GM18505 (cell line): ENCODE measurements at regions not wholly inside any gene's neighbourhood (a gene's known extent, or its start where the extent isn't known, plus 50 kb on each side); places are given as distances from the start of the nearest gene placed in this dataset.

Experiments used
- ATAC-seq: cut with Tn5 transposase; IDR thresholded peaks from one replicate; pipeline ENCODE4 v1.9.1; 2021; ENCODE audit not compliant: unreplicated experiment
- POLR2A ChIP-seq: IDR thresholded peaks from 4 replicates; pipeline ENCODE4 v1.6.1; 2011; ENCODE audit warnings: borderline replicate concordance; ENCODE audit not compliant: insufficient read depth, insufficient read length; ENCODE audit errors: extremely low read depth

DNA sequence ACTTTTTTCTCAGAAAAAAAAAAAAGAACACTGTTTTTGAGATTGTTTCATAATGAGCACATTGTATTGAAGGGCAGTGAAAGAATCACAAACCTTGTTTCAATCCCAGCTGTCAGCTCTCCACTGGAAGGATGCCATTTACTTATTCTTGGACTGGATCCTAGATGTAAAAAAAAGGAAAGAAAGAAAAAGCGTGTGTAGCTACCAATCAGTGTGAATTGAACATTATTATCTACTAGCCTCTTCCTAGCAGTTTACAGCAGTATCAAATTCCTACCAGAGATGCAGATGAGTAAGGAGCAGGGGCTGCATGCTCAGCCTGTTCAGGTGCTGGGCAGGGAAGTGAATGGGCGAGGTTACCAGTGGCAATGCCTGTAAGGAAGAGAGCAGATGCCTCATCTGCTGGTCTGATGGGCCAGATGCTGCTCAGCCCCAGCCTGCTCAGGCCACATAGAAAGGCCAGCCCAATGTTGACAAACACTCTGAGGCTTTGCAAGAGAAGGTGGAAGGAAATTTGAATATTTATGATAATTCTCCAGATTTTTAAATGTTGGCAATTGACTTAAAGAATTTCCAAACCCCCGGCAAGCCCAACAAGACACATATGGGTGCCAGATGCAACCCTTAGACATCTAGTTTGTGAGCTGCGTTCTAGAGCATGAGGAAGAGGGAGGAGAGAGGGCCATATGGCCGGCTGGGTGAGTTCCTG lies 189.5 kb downstream of the IBTK start:
- TF ChIP-seq POLR2A, result no peak
- ATAC-seq, result no peak

DNA sequence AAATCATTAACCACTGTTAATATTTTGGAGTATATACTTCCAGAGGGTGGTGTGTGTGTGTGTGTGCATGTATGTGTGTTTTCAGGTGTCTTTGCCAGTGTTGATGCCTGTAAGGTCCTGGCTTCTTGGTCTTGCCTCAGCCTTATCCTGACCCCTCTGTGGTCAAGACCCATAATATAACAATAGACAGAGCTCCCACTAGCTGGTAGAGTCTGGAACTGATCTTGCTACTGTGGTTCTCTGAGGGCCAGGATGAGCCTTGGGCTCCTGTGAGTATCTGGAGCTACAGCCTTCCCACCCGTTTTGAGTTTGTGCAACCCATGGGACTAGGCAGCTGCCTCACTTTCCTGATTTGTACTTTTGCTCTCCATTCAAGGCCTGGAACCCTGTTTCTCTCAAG lies 191.0 kb downstream of the IBTK start:
- TF ChIP-seq POLR2A, result no peak
- no peak for ATAC-seq

DNA sequence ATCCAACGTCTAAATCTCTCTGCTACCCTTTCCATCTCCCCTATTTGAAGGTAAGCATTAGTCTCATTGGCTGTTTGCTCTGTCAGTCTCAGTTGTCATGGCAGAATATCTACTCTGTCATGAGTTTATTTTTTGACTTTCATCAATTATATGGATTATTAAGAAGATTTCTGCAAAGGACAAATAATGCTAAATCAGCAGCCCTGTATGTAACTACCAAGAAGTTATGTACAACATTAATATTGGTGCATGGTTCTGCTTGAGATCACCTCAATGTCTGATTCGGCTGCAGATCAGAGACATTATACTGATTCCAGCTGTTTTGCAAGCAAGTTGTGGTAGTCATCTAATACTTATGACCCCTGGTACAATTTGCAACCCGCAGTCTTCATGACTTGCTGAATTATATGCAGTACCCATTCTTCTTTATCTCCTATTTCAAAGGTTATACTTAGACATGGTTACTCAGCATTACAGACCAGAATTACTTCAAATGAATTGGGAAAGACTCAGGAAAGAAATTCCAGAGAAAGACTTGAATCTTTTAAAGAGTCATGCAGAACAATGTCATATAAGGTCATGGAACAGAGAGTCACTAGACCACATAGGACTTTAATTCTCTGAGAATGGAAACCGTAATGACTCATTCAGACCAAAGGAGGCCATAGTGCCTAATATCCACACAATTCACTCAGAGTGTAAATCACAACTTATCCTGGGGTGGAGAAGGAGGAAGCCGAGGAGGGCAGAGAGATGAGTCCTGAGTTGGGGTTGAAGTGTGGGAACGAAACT lies 201.4 kb downstream of the IBTK start:
- TF ChIP-seq POLR2A, result no peak
- ATAC-seq, result no peak

DNA sequence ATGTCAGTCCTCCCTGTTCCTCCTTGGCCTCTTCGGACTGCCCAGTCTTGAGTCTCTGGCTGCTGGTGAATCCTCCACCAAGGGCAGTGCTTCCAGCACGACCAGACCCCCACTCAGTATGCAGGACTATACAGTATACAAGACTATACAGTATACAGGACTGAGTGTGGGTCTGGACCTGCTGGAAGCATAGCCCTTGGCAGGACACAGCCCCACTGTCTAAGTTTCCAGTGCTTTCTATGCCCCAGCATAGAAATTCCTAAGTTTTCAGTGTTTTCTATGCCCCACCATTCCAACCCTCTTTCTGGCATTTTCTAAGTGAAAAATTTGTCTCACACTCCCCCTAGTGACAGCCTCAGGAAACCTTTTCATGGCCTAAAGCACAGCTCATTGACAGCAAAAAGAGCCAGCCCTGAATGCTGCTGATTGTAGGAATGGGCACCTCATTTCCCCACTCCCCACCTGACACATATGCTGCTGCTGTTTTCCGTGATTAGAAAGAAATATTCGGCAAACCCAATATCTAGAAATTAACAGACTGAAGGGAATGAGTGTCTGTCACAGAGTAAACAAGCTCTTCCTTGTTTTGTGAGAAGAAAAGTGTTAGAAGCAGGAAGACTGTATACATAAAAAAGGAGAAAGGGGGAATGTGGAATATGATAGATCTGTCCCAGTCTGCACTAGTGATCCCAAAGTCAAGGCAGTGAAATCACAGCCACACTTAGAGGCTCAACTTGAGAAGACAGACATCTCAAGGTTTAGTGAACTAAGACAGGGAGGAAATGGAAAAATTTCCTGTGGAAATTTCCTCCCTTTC lies 206.9 kb downstream of the IBTK start:
- no peak for TF ChIP-seq POLR2A
- peak; percentile 90 for ATAC-seq

DNA sequence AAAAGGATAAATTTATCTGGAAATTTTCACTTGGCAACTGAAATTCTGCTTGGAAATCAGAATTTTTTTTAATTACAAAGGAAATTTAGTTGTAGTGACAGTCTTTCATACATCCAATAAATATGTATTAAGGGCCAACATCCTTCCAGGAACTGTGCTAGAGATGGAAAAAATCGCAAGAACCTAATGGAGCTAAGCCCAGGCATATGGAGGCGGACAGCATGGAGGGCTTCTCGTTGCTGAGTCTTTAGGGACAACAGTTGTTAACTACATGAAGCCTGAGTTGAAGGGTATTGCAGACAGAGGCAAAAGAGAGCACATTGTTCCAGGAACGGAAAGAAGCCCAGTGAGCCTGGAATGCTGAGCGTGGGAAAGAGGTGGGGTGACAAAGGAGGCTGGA lies 208.9 kb downstream of the IBTK start:
- no peak for TF ChIP-seq POLR2A
- ATAC-seq, result no peak

DNA sequence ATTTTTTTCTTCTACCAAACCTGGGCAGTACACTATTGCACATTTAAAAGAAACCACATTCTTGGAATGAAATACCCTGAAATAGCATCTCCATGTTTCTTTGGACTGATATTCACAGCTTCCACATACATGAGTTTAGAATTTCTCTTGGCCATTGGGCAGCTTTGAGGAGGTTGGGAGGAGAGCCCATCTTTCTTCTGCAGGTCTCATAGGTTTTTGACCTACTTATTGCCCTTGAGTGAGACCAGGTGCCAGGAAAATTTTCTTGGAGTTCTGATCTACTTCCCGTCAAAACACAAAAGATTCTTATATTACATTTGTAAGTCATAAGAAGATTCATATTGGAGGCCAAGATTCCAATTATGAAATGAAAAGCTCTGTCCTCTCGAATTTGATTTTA lies 212.0 kb downstream of the IBTK start:
- no peak for ATAC-seq
- TF ChIP-seq POLR2A, result no peak

DNA sequence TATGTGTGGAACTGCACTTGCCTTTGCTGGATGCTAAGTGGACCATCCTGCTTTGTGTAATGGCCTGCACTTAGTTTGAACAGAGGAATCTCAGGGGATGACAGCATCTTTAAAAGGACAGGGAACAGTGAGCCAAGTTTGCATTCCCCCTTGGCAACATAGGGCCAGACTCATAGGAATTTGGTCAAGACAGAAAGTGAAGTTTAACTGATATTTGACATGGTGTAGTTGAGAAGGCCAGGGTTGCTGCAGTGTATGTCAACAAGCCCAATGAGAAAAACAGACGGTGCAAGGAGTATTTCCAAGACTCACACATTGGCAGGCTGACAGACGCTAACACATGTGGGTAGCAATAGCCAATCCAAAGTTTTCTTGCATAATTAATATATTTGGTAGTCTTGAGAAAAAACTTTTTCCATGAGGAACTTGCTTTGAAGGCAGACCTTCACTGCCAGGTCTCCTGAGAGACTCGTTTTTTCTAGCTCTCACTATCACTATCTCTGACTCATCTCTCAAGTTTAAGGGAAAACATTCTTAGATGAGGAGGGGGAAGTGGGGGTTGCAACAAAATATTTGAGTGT lies 213.8 kb downstream of the IBTK start:
- no peak for TF ChIP-seq POLR2A
- ATAC-seq, result no peak

DNA sequence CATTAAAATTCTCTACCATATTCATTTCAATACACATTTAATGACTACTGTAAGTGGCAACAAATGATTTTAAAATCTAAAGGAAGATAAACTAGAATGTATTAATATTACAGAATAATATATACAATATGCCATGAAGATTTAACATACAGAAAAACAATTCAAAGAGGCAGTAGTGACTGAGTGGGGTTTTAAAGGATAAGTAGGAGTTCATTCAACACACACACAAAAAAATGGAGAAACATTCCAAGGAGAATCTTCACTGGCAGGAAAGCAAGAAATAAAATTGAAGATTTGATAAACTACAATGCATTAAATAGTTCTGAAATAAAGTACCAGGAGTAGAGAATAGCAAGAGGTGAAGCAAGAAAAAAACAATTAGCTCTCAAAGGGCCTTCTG lies 215.1 kb downstream of the IBTK start:
- no peak for TF ChIP-seq POLR2A
- ATAC-seq, result no peak

DNA sequence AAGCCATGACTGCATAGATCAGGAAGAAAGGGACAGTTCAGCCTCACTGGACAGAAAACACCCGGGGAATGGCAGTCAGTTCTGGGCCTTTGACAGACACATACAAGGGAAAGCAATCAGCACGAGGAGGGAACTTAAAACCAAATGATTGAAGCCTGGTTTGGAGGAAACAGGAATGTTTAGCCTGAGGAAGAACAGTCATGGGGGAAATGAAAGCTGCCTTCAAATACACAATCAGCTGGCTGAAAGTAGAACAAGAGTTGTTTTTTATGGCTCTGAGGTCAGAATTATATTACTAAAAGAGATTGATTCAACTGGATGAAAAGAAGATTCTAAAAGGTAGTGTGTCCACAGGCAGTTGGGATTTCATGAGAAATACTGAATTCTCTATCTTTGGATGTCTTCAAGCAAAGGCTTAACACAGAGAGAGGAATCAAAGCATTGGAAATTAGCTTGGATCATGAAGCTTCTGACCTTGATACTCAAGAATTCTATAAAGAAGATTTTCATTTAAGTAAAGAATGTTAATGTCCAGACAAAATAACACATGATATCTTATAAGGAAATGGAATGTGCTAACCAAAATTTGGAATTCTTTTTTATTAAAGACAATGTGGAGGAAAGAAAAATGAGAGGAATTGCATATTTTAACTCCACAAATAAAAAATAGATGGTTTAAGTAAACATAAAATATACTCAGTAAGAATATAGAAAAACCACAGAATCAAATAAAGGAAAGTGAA lies 216.6 kb downstream of the IBTK start:
- no peak for TF ChIP-seq POLR2A
- no peak for ATAC-seq

DNA sequence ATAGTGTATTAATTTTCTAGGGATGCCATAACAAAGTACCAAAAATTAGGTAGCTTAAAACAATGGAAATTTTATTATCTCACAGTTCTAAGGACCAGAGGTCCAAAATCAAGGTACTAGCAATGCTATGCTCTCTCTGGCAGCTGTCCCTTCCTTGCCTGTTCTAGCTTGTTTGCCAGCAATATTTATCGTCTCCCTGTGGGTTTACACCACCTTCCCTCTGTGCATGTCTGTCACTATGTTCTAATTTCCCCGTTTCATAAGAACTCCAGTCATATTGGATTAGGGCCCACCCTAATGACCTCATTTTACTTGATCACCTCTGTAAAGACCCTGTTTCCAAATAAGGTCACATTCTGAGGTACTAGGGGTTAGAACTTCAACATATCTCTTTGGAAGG lies 217.2 kb downstream of the IBTK start:
- no peak for ATAC-seq
- no peak for TF ChIP-seq POLR2A

DNA sequence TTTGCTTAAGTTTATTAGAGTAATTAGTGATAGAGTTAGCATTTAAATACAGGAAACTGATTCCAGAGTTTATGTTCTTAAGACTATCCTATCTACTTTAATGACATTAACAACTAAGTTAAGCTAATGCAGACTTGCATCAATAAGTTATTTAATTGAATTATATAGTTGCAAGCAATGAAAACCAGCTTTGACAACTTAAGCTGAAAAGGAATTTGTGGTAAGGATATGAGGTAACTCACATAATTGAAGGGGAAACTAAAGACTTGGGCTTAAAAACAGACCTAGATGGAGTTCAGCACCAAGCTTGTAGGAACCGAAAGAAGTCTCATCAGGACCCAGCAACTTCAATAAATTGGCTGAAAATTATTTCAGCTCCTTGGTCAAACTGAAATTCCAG lies 222.3 kb downstream of the IBTK start:
- no peak for ATAC-seq
- TF ChIP-seq POLR2A, result no peak

DNA sequence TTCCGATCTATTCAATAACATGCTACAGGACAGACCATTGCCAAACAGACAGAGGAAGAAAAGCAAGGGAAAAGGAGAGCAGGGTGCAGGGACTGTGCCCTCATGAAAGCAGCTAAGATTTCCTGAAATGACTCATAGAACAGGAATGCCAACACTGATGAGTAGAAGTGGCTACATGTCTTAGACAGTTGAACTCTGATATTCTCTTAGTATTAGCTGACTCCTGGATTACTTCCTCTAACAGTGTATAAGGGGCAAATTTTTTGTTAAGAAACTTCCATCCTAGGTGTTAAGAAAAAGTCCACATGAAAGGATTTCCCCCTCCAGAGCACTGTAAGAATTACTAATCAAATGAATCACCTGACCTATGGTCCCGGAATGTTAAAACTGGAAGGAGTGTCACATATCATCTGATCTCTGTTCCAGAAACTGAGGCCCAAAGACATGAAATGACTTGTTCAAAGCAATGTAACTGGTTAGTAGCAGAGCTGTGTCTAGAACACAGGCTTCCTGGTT lies 224.9 kb downstream of the IBTK start:
- ATAC-seq, result no peak
- TF ChIP-seq POLR2A, result no peak

DNA sequence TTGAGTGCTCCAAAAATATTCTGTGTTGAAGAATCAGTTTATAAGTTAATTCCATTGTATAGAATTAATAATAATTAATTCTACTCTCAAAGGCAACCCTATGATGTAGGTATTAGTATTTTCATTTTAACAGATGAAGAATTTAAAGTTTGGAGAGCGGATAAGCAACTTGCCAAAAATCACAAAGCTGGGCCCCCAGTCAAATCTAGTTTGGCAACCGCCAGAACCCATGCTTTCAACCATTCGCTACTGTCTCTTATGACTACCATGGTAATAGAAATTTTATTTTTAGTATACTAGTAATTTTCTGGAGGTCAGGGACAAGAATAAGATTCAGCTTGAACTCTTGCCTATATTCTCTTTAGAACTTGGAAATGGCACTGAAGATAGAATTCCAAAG lies 229.8 kb downstream of the IBTK start:
- ATAC-seq, result no peak

DNA sequence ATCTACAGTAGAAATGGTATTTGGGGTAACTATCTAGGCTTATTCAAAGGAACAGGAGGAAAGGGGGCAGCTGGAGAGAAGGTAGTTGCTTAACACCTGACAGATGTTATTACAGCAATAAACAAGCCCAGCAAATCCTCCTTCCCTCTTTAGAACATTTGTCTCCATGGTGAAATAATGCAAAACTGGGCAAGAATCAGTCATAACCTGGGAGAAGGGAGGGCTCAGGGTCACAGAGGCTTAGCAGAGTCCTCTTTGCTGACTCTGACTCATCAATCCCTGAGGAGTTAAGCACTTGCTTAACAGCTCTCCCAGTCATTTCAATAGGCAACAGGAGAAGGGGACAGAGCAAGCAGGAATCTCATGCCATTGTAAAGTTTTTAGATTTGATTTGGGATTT lies 230.3 kb downstream of the IBTK start:
- no peak for ATAC-seq
- no peak for TF ChIP-seq POLR2A

More for the DNA sequence above, 229.8 kb downstream of the IBTK start:
- no peak for TF ChIP-seq POLR2A
